ENCODE measurements at regions not wholly inside any gene's neighbourhood (a gene's known extent, or its start where the extent isn't known, plus 50 kb on each side); places are given as distances from the start of the nearest gene placed in this dataset.

GRCh38 chr3:159804726-159805410, 183.8 kb upstream of the IL12A start:
- peak; percentile 46 for DNase-seq

GRCh38 chr3:159805411-159805772, 183.2 kb upstream of the IL12A start:
- no peak for DNase-seq

GRCh38 chr3:159806412-159806811, 182.2 kb upstream of the IL12A start:
- no peak for DNase-seq

- no peak for DNase-seq
Measured at GRCh38 chr3:159807137-159808040, 181.2 kb upstream of the IL12A start.

GRCh38 chr3:159813822-159814531, 174.7 kb upstream of the IL12A start:
- DNase-seq = no peak

- DNase-seq = no peak
Measured at GRCh38 chr3:159816512-159816911, 172.1 kb upstream of the IL12A start.

- DNase-seq = no peak
Measured at GRCh38 chr3:159817126-159817525, 171.5 kb upstream of the IL12A start.

- no peak for DNase-seq
Measured at GRCh38 chr3:159817571-159817970, 171.1 kb upstream of the IL12A start.

- no peak for DNase-seq
Measured at GRCh38 chr3:159818399-159818798, 170.2 kb upstream of the IL12A start.

GRCh38 chr3:159818997-159819500, 169.6 kb upstream of the IL12A start:
- no peak for DNase-seq

- no peak for DNase-seq
Measured at GRCh38 chr3:159819676-159820075, 169.0 kb upstream of the IL12A start.

GRCh38 chr3:159821110-159821509, 167.5 kb upstream of the IL12A start:
- DNase-seq = no peak

- DNase-seq = no peak
Measured at GRCh38 chr3:159821736-159822135, 166.9 kb upstream of the IL12A start.

GRCh38 chr3:159823780-159824179, 164.9 kb upstream of the IL12A start:
- DNase-seq = no peak

- DNase-seq = no peak
Measured at GRCh38 chr3:159824333-159824732, 164.3 kb upstream of the IL12A start.

GRCh38 chr3:159825216-159825854, 163.3 kb upstream of the IL12A start:
- no peak for DNase-seq

GRCh38 chr3:159828542-159828943, 160.1 kb upstream of the IL12A start:
- DNase-seq = peak; percentile 55

- no peak for DNase-seq
Measured at GRCh38 chr3:159829056-159829455, 159.6 kb upstream of the IL12A start.

GRCh38 chr3:159829539-159830227, 159.0 kb upstream of the IL12A start:
- peak; percentile 86 for DNase-seq

GRCh38 chr3:159830523-159831154, 158.0 kb upstream of the IL12A start:
- DNase-seq = peak; percentile 84

GRCh38 chr3:159831466-159831865, 157.2 kb upstream of the IL12A start:
- no peak for DNase-seq

GRCh38 chr3:159832024-159832423, 156.6 kb upstream of the IL12A start:
- peak; percentile 90 for DNase-seq

Measured in MV-4-11 (cell line).